HepG2 (cell line): ENCODE measurements at regions not wholly inside any gene's neighbourhood (a gene's known extent, or its start where the extent isn't known, plus 50 kb on each side); places are given as distances from the start of the nearest gene placed in this dataset.

Experiments used
- ARID4A ChIP-seq: sonication (generic); formaldehyde crosslinking; IDR thresholded peaks from 2 replicates; pipeline ENCODE4 v1.5.0; 2020; ENCODE audit warnings: mild to moderate bottlenecking, missing genetic modification reagents, borderline replicate concordance
- ASH2L ChIP-seq: fragments of 300-600, 200-600 bp; sonication (generic); IDR thresholded peaks from 2 replicates; pipeline ENCODE4 v1.7.0; 2017; ENCODE audit warnings: low read depth, mild to moderate bottlenecking, moderate library complexity, mixed read lengths, low read length; ENCODE audit not compliant: insufficient read length
- ATF1 ChIP-seq: IDR thresholded peaks from 2 replicates; pipeline ENCODE4 v1.6.1; 2016; ENCODE audit warnings: mild to moderate bottlenecking, control low read depth
- ATF4 ChIP-seq, 2 experiments: fragments of 450-650 bp in 1 of 2; sonication (generic) in 1 of 2; formaldehyde crosslinking; IDR thresholded peaks; 2 replicates each; pipeline versions ENCODE4 v1.5.0 to v1.8.0; 2020 to 2022; ENCODE audit warnings: mild to moderate bottlenecking in 1 of 2, missing genetic modification reagents in 1 of 2
- CEBPG ChIP-seq: IDR thresholded peaks from 2 replicates; pipeline ENCODE4 v1.6.1; 2016
- ESRRA ChIP-seq: sonication (generic); formaldehyde crosslinking; IDR thresholded peaks from 2 replicates; pipeline ENCODE4 v1.5.1; 2020; ENCODE audit warnings: mild to moderate bottlenecking, low read depth, missing genetic modification reagents
- FOSL1 ChIP-seq: sonication (generic); formaldehyde crosslinking; IDR thresholded peaks from 2 replicates; pipeline ENCODE4 v1.9.0; 2021; ENCODE audit warnings: missing genetic modification reagents, borderline replicate concordance
- FOXP1 ChIP-seq, 2 experiments: fragments of 450-650 bp in 1 of 2; IDR thresholded peaks; 2 replicates each; pipeline ENCODE4 v1.6.1; 2017 to 2018; ENCODE audit warnings: antibody characterized with exemption in 1 of 2
- GATAD1 ChIP-seq: IDR thresholded peaks from 2 replicates; pipeline ENCODE4 v1.6.1; 2016; ENCODE audit warnings: missing genetic modification reagents, missing compliant biosample characterization
- KLF11 ChIP-seq: IDR thresholded peaks from 2 replicates; pipeline ENCODE4 v1.6.1; 2016; ENCODE audit warnings: missing compliant biosample characterization
- KLF9 ChIP-seq: IDR thresholded peaks from 2 replicates; pipeline ENCODE4 v1.6.1; 2016; ENCODE audit warnings: low read depth
- MIXL1 ChIP-seq: IDR thresholded peaks from 2 replicates; pipeline ENCODE4 v1.6.1; 2016
- MXD4 ChIP-seq: IDR thresholded peaks from 2 replicates; pipeline ENCODE4 v1.6.1; 2016; ENCODE audit warnings: mild to moderate bottlenecking, missing biosample characterization, missing genetic modification reagents
- SOX13 ChIP-seq, 3 experiments: fragments of 450-650 bp in 1 of 3; sonication (generic) in 1 of 3; formaldehyde crosslinking in 1 of 3; IDR thresholded peaks in 2 of 3; conservative IDR thresholded peaks in 1 of 3; 2 replicates each; pipeline versions ENCODE4 v1.5.0 to v1.6.1; 2016 to 2020; ENCODE audit warnings: antibody characterized with exemption in 1 of 3, mild to moderate bottlenecking in 1 of 3, missing compliant biosample characterization in 1 of 3, missing genetic modification reagents in 1 of 3, moderate library complexity in 1 of 3
- TEAD3 ChIP-seq: optimal IDR thresholded peaks from 2 replicates; pipeline ENCODE3; 2016; ENCODE audit warnings: borderline replicate concordance
- ZBTB14 ChIP-seq: sonication (generic); formaldehyde crosslinking; IDR thresholded peaks from 2 replicates; pipeline ENCODE4 v1.4.0; 2020; ENCODE audit warnings: missing genetic modification reagents
- ZNF205 ChIP-seq: IDR thresholded peaks from 2 replicates; pipeline ENCODE4 v1.6.1; 2018; ENCODE audit warnings: missing biosample characterization, missing genetic modification reagents
- ZNF207 ChIP-seq: fragments of 450-650 bp; IDR thresholded peaks from 2 replicates; pipeline ENCODE4 v1.6.1; 2016; ENCODE audit warnings: antibody characterized with exemption, borderline replicate concordance
- ZNF770 ChIP-seq: sonication (generic); formaldehyde crosslinking; IDR thresholded peaks from 2 replicates; pipeline ENCODE4 v1.5.0; 2020; ENCODE audit warnings: mild to moderate bottlenecking, missing genetic modification reagents
- ZNF776 ChIP-seq: sonication (generic); formaldehyde crosslinking; IDR thresholded peaks from 2 replicates; pipeline ENCODE4 v1.4.0; 2020; ENCODE audit warnings: mild to moderate bottlenecking, missing genetic modification reagents
- ZSCAN31 ChIP-seq: sonication (generic); formaldehyde crosslinking; IDR thresholded peaks from 2 replicates; pipeline ENCODE4 v1.5.0; 2020; ENCODE audit warnings: low read depth, mild to moderate bottlenecking, missing genetic modification reagents

- TF ChIP-seq ARID4A: peak; percentile 14; the same call in 1 of the 2 replicates
- TF ChIP-seq ATF1 (CRISPR knock-in tag): peak; percentile 74
- TF ChIP-seq GATAD1 (CRISPR knock-in tag): 0 out of 2 replicates have a peak, but pooled peaks have one; percentile 45
- 0 out of 2 replicates have a peak, but pooled peaks have one; percentile 26 for TF ChIP-seq ZNF770 (CRISPR knock-in tag)
- peak; percentile 95 for TF ChIP-seq MIXL1
- peak; percentile 49; the same call in 1 of the 2 replicates for TF ChIP-seq ZNF205 (CRISPR knock-in tag)
- TF ChIP-seq ZNF776 (CRISPR knock-in tag): no peak
- TF ChIP-seq ZBTB14 (CRISPR knock-in tag): no peak
- peak; percentile 78; the same call in 1 of the 2 replicates for TF ChIP-seq FOSL1 (CRISPR knock-in tag)
- TF ChIP-seq KLF9: no peak
- peak; percentile 71; the same call in 1 of the 2 replicates for TF ChIP-seq MXD4 (CRISPR knock-in tag)
- peak; percentile 87 for TF ChIP-seq CEBPG
- TF ChIP-seq ESRRA: peak; percentile 83
- TF ChIP-seq ASH2L: peak; percentile 99
- TF ChIP-seq FOXP1 (IDR thresholded peaks at IDR 0.05): peak; percentile 61; the same call in 1 of the 2 replicates
- peak; percentile 96 for TF ChIP-seq FOXP1 (CRISPR knock-in tag; IDR thresholded peaks at IDR 0.05)
- TF ChIP-seq ZNF207: no peak
- peak in 1 of 2 experiments; percentile 53; a peak in 1 of 4 replicates for TF ChIP-seq ATF4 (CRISPR knock-in tag; IDR thresholded peaks at IDR 0.05)
- peak; percentile 93 for TF ChIP-seq TEAD3 (CRISPR knock-in tag)
- TF ChIP-seq SOX13 (IDR thresholded peaks at IDR 0.05): peak; percentile 94
- peak; percentile 37 to 99; a peak in 2 of 4 replicates for TF ChIP-seq SOX13 (CRISPR knock-in tag; conservative IDR thresholded peaks at IDR 0.05 in 1 of 2, IDR thresholded peaks at IDR 0.05 in 1 of 2)
- TF ChIP-seq KLF11 (CRISPR knock-in tag): 0 out of 2 replicates have a peak, but pooled peaks have one; percentile 60
- TF ChIP-seq ZSCAN31 (CRISPR knock-in tag): 0 out of 2 replicates have a peak, but pooled peaks have one; percentile 3
These were observed 1241.1 kb upstream of the ZEB2 start (continued) for GRCh38 chr2:145760781-145761649.
